Inferior parietal cortex (tissue), 1 donor: ENCODE measurements at regions not wholly inside any gene's neighbourhood (a gene's known extent, or its start where the extent isn't known, plus 50 kb on each side); places are given as distances from the start of the nearest gene placed in this dataset.

Source experiments
- DNase-seq: peaks from one replicate; pipeline ENCODE4 v3.0.0-alpha.2; 2016; ENCODE audit errors: extremely low spot score

GRCh38 chr12:25755136-25755970 lies 202.3 kb upstream of the LMNTD1 start:
- DNase-seq: no peak

DNA sequence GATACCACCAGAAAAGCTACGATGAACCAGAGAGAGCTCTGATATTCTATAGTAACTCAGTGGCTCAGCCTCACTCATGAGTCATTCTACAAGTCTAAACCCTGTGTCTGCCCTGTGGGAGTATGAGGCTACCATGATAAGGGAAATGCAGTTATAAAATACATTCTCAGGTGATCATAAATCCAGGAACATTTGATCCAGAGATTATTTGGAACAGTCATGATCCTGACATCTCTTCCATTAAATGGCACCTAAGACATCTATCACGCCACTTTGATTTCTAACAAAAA lies 202.6 kb upstream of the RASSF8 start:
- no peak for DNase-seq

- no peak for DNase-seq
Observed at GRCh38 chr12:25757037-25757665, 201.3 kb upstream of the RASSF8 start.

- no peak for DNase-seq
Observed at GRCh38 chr12:25759752-25760151, 198.7 kb upstream of the RASSF8 start.

GRCh38 chr12:25761356-25761755 lies 197.1 kb upstream of the RASSF8 start:
- DNase-seq: no peak

DNA sequence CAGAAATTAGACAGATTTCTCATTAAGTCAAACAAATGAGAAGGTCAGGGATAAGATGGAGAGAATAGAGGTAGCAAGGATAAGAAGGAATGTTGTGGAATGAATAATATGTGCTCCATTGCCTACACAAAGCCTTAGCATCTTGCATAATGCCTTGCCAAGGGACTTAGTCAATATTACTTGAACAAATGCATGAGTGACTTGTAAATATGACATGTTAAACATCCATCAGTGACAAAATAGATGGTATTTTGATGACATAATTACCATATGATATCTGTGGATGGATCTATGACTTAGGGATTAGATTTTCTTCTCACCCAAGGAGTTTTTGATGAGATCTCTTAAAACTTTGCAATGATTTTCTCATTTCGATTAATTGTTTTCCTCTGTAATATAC lies 194.1 kb upstream of the RASSF8 start:
- no peak for DNase-seq

GRCh38 chr12:25764892-25765291 lies 193.6 kb upstream of the RASSF8 start:
- DNase-seq: no peak

DNA sequence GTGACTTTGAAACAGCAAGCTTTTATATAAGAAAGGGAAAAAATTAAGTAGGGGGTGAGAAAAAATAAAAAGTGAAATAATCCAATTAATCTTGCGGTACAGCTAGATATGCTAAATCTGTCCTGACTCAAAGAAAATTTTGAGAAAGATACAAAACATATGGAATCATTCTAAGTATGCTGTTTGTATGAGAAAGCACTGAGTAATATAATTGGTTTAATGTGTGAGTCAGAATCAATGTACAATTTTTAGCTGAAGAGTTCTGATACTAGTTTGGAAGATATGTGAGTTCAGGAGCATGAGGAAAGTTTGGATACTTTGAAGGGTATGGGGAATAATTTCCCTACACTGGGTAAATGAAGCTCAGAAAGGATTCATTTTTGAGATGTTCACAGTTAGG lies 190.9 kb upstream of the RASSF8 start:
- DNase-seq: no peak

DNA sequence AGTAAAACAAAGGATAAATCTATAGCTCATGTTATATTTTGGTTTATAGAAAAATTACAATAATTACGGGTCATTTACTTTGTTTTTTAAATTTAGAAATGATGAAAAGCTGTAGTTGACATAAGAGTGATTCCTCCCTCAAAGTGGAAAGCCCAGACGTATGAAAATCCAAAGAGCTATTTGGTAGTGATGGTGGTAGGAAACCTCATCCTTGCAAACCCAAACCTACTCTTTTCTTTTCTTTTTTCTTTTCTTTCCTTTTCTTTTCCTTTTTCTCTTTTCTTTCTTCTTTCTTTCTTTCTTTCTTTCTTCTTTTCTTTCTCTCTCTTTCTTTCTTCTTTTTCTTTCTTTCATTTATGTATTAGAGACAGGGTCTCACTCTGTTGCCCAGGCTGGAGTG lies 190.3 kb upstream of the RASSF8 start:
- DNase-seq: no peak

GRCh38 chr12:25769082-25769945 lies 189.2 kb upstream of the RASSF8 start:
- DNase-seq: no peak

- no peak for DNase-seq
Observed at GRCh38 chr12:25771041-25771440, 187.4 kb upstream of the RASSF8 start.

- no peak for DNase-seq
Observed at GRCh38 chr12:25771476-25771875, 187.0 kb upstream of the RASSF8 start.

DNA sequence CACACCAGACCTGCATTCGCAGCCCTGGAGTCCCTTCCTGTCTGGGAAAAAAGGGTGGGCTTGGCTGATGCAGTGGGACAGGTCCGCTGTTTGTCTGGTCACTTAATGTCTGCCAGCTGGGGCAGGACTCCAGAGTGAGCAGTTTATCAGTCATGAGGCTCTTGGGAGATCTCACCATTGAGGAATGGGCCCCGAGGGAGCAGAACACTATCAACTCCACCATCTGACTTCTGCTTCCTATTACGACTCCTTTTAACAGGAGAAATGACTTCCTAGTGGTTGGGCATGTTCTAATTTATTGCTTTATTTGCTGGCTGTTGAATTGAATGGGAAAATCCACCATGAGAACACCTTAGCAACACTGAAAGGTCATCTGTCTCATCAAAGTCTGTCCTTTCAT lies 182.5 kb upstream of the RASSF8 start:
- DNase-seq: no peak

- DNase-seq: no peak
Observed at GRCh38 chr12:25780771-25781170, 177.7 kb upstream of the RASSF8 start.

DNA sequence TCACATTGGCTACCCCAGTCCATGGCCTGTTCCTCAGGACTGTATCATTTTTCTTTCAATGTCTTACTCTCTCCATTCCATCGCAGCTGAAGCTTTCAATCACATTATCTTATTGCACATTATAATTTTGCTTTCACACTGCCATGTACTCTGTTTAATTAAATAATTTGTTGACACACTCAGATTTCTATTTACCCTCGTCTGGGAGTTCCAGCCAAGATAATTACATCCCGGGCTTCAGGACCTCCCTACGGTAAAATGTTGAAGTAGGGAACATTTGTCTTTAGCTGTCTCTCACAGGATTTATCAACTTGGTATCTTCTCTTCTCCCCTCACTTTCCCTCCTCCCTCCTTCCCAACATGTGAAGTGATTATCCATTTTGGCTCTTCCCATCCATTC lies 177.2 kb upstream of the RASSF8 start:
- no peak for DNase-seq

GRCh38 chr12:25783566-25783965 lies 174.9 kb upstream of the RASSF8 start:
- DNase-seq: no peak

DNA sequence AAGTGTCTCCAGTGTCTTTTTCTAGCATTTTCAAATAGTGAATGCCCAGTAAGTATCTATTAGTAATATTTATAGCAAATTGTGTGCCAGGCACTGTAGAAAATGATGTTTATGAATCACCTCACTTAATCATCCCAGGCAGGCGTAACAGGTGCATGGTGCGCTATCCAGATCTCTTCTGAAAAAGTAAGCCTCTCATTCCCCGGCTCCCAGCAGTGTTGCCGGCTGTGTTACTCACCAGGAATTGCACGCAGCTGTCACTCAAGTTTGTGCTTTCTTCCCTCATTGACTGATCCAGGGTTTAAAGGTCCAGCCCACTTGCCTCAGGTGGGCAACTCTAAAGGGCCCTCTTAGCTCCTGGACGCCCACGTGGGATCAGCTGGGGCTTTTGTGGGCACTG lies 173.8 kb upstream of the RASSF8 start:
- DNase-seq: no peak

GRCh38 chr12:25785134-25785533 lies 173.3 kb upstream of the RASSF8 start:
- no peak for DNase-seq

- no peak for DNase-seq
Observed at GRCh38 chr12:25787701-25788100, 170.8 kb upstream of the RASSF8 start.

- no peak for DNase-seq
Observed at GRCh38 chr12:25788707-25789442, 169.6 kb upstream of the RASSF8 start.

DNA sequence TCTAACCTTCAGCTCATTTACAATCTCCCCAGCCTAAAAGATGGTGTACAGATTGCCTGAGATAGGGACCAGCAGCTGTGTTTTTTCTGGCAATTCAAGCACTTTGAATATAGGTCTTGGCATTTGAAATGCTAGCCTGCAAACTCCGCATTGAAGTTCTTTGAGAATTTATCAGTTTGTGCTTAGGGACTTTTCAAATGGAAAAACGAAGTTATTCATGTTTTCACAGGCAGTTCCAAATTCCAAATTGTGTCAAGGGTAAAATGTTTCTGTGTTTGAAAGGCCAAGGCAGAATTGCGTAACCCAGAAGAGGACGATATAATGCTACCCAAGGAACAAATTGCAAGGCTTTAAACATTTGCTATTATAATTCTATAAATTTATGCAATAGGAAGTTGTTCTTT lies 168.9 kb upstream of the RASSF8 start:
- peak; percentile 10 for DNase-seq

DNA sequence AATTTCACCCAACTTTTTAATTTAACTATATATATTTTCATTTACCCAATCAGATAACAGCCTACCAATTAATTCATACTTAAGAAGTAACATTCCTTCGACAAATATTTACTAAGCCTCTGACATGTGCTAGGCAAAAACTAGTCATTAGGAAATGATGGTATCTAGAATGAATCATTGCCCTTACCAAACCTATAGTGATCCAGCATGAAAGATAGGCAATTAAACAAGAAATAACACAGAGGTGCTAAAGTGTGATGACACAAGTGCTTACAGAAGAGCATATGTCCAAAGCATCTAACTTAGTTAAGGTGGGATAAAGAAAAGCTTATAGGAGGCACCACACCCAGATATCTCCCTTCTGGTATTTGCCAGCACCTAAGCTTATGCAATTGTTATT lies 166.5 kb upstream of the RASSF8 start:
- DNase-seq: no peak
